HL-60 (cell line): ENCODE measurements at regions not wholly inside any gene's neighbourhood (a gene's known extent, or its start where the extent isn't known, plus 50 kb on each side); places are given as distances from the start of the nearest gene placed in this dataset.

Experiments used
- DNase-seq, 2 experiments: peaks; one replicate each; pipeline ENCODE4 v3.0.0-alpha.2; 2010 to 2020; ENCODE audit warnings: low read depth in 1 of 2, low spot score in 1 of 2
- H3K27ac ChIP-seq: fragments of 250-450 bp; sonication (Bioruptor Pico); replicated peaks from 2 replicates; pipeline ENCODE4 v1.5.1; 2020; ENCODE audit warnings: mild to moderate bottlenecking, moderate library complexity
- H3K27me3 ChIP-seq: fragments of 250-450 bp; sonication (Bioruptor Pico); 2 replicates; pipeline ENCODE4 v1.5.1; 2021; ENCODE audit warnings: mild to moderate bottlenecking, moderate library complexity; ENCODE audit not compliant: insufficient read depth, poor library complexity, severe bottlenecking
- H3K4me3 ChIP-seq: replicated peaks from 2 replicates; pipeline ENCODE4 v1.5.1; 2011; ENCODE audit warnings: mild to moderate bottlenecking, control low read depth, low read length; ENCODE audit not compliant: insufficient read depth
- GABPA ChIP-seq: IDR thresholded peaks from 2 replicates; pipeline ENCODE4 v1.6.1; 2012; ENCODE audit warnings: low read depth
- POLR2AphosphoS5 ChIP-seq: IDR thresholded peaks from 2 replicates; pipeline ENCODE4 v1.6.1; 2012; ENCODE audit warnings: low read depth
- SPI1 ChIP-seq: IDR thresholded peaks from 2 replicates; pipeline ENCODE4 v1.6.1; 2012; ENCODE audit warnings: low read depth, mild to moderate bottlenecking, borderline replicate concordance
- TF ChIP-seq, protein P1 (sequence below): IDR thresholded peaks from 2 replicates; pipeline ENCODE4 v1.6.1; 2012; ENCODE audit warnings: low read depth; ENCODE audit not compliant: insufficient replicate concordance
- TF ChIP-seq, protein P2 (sequence below): IDR thresholded peaks from one replicate; pipeline ENCODE4 v1.5.1; 2011; ENCODE audit warnings: low read length, control low read depth, inconsistent platforms; ENCODE audit not compliant: insufficient read depth

DNA sequence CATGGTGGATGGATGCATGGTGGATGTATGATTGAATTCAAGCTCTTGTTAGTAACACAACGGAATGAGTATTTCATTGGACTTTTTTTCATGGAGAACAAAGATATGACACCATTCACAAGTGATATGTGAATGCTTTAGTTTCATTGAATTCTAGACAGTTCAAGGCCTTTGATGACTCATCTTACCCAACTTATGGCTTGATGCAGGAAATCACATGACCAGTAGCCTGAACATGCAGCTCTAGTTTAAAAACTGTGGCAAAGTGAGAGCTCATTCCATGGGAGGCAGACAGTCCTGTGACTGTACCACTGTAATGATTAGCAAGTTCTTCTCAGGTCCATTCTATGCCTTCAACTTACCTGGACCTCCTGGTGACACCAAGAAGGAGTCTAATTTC is 1239.3 kb downstream of the TYW1 start:
- Histone ChIP-seq H3K27me3 (no peaks in the 10 kb centered on the region), H3K4me3 (no peak overlapping the region), H3K27ac (no peak overlapping the region)
- TF ChIP-seq GABPA (no peak), POLR2AphosphoS5 (no peak), SPI1 (no peak)
- TF ChIP-seq, protein P1, sequence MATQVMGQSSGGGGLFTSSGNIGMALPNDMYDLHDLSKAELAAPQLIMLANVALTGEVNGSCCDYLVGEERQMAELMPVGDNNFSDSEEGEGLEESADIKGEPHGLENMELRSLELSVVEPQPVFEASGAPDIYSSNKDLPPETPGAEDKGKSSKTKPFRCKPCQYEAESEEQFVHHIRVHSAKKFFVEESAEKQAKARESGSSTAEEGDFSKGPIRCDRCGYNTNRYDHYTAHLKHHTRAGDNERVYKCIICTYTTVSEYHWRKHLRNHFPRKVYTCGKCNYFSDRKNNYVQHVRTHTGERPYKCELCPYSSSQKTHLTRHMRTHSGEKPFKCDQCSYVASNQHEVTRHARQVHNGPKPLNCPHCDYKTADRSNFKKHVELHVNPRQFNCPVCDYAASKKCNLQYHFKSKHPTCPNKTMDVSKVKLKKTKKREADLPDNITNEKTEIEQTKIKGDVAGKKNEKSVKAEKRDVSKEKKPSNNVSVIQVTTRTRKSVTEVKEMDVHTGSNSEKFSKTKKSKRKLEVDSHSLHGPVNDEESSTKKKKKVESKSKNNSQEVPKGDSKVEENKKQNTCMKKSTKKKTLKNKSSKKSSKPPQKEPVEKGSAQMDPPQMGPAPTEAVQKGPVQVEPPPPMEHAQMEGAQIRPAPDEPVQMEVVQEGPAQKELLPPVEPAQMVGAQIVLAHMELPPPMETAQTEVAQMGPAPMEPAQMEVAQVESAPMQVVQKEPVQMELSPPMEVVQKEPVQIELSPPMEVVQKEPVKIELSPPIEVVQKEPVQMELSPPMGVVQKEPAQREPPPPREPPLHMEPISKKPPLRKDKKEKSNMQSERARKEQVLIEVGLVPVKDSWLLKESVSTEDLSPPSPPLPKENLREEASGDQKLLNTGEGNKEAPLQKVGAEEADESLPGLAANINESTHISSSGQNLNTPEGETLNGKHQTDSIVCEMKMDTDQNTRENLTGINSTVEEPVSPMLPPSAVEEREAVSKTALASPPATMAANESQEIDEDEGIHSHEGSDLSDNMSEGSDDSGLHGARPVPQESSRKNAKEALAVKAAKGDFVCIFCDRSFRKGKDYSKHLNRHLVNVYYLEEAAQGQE: no peak
- TF ChIP-seq, protein P2, sequence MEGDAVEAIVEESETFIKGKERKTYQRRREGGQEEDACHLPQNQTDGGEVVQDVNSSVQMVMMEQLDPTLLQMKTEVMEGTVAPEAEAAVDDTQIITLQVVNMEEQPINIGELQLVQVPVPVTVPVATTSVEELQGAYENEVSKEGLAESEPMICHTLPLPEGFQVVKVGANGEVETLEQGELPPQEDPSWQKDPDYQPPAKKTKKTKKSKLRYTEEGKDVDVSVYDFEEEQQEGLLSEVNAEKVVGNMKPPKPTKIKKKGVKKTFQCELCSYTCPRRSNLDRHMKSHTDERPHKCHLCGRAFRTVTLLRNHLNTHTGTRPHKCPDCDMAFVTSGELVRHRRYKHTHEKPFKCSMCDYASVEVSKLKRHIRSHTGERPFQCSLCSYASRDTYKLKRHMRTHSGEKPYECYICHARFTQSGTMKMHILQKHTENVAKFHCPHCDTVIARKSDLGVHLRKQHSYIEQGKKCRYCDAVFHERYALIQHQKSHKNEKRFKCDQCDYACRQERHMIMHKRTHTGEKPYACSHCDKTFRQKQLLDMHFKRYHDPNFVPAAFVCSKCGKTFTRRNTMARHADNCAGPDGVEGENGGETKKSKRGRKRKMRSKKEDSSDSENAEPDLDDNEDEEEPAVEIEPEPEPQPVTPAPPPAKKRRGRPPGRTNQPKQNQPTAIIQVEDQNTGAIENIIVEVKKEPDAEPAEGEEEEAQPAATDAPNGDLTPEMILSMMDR: no peak
- DNase-seq: no peak

DNA sequence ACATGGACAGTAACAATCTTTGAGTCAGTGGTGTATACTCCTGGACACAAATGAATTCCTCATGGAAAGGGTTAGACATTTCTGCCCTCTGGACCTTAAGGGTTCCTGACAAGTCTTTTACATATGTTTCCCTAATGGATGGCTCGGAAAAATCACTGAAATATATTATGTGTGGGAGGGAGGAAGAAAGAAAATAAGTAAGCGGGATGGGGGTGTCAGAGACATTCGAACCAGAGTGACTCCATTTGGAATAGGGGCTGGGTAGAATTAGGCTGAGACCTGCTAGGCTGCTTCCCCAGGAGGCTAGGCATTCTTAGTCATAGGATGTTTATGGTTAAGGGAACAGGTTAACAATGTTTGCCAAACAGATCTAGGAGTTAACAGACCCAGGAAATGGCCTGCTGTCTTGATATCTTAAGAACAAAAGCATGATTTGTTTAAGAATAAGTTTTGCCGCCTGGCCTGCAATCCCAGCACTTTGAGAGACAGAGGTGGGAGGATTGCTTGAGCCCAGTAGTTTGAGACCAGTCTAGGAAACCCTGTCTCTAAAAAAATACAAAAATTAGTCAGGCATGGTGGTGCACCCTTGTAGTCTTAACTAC is 1241.7 kb downstream of the TYW1 start:
- TF ChIP-seq GABPA (no peak), SPI1 (no peak), POLR2AphosphoS5 (no peak)
- TF ChIP-seq, protein P1: no peak
- TF ChIP-seq, protein P2: no peak
- Histone ChIP-seq H3K4me3 (no peak overlapping the region), H3K27ac (no peak overlapping the region), H3K27me3 (no peaks in the 10 kb centered on the region)
- no peak for DNase-seq

DNA sequence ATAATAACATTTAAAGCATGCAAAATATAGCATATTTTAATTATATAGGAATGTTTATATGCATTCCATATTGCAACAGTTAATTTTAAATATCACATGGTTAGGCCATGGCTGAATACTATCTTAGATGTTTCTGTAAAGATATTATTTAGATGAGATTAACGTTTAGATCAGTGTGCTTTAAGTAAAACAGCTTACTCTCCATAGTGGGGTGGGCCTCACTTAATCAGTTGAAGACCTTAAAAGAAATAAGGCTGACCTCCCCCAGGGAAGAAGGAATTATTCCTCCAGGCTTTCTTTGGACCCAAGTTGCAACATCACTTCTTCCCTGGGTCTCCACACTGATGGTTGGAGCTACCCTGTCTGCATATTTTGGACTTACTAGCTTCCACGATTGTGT is 1246.5 kb downstream of the TYW1 start:
- Histone ChIP-seq H3K27ac (no peak overlapping the region), H3K27me3 (no peaks in the 10 kb centered on the region), H3K4me3 (no peak overlapping the region)
- DNase-seq: no peak
- TF ChIP-seq GABPA: no peak
- no peak for TF ChIP-seq SPI1
- no peak for TF ChIP-seq POLR2AphosphoS5
- TF ChIP-seq, protein P2: no peak
- TF ChIP-seq, protein P1: no peak
